Cardiac fibroblast (primary cell): ENCODE measurements at regions not wholly inside any gene's neighbourhood (a gene's known extent, or its start where the extent isn't known, plus 50 kb on each side); places are given as distances from the start of the nearest gene placed in this dataset.

Experiments used
- DNase-seq, 2 donors: peaks; one replicate each; pipeline versions ENCODE4 v3.0.0 to v3.0.0-alpha.2; 2010; ENCODE audit warnings: low read depth in 2 of 2
- H3K4me3 ChIP-seq, 2 donors: replicated peaks in 1 of 2; 1 replicate in 1 of 2; 2 replicates in 1 of 2; pipeline ENCODE4 v1.5.1; 2011; ENCODE audit warnings: low read depth in 2 of 2, low read length in 2 of 2, mild to moderate bottlenecking in 2 of 2, moderate library complexity in 1 of 2
- CTCF ChIP-seq: IDR thresholded peaks from one replicate; pipeline ENCODE4 v1.5.1; 2011; ENCODE audit warnings: low read depth, mild to moderate bottlenecking, low read length, inconsistent platforms

GRCh38 chr5:30981576-30981975, 211.9 kb upstream of the CDH6 start:
- no peak for TF ChIP-seq CTCF

GRCh38 chr5:30968971-30969370, 224.5 kb upstream of the CDH6 start:
- no peak for TF ChIP-seq CTCF
- DNase-seq: no peak
- H3K4me3 ChIP-seq: no peak overlapping the region

More at GRCh38 chr5:30981576-30981975, 211.9 kb upstream of the CDH6 start:
- DNase-seq: peak in 1 of 2 donors; percentile 41
- H3K4me3 ChIP-seq: no peak overlapping the region

GRCh38 chr5:30960036-30960435, 233.4 kb upstream of the CDH6 start:
- TF ChIP-seq CTCF: no peak
- no peak for DNase-seq

GRCh38 chr5:30959238-30959637, 234.2 kb upstream of the CDH6 start:
- no peak for TF ChIP-seq CTCF
- no peak overlapping the region for H3K4me3 ChIP-seq
- DNase-seq: peak in 1 of 2 donors; percentile 12

More at GRCh38 chr5:30960036-30960435, 233.4 kb upstream of the CDH6 start:
- no peak overlapping the region for H3K4me3 ChIP-seq

- no peak overlapping the region for H3K4me3 ChIP-seq
- no peak for DNase-seq
- TF ChIP-seq CTCF: no peak
Measured at GRCh38 chr5:30957591-30957990, 235.9 kb upstream of the CDH6 start.

- TF ChIP-seq CTCF: no peak
- no peak for DNase-seq
- H3K4me3 ChIP-seq: no peak overlapping the region
Measured at GRCh38 chr5:30956251-30956650, 237.2 kb upstream of the CDH6 start.

- no peak for DNase-seq
- no peak for TF ChIP-seq CTCF
- H3K4me3 ChIP-seq: no peak overlapping the region
Measured at GRCh38 chr5:30937070-30937469, 256.4 kb upstream of the CDH6 start.
